ENCODE measurements at regions not wholly inside any gene's neighbourhood (a gene's known extent, or its start where the extent isn't known, plus 50 kb on each side); places are given as distances from the start of the nearest gene placed in this dataset.

DNA sequence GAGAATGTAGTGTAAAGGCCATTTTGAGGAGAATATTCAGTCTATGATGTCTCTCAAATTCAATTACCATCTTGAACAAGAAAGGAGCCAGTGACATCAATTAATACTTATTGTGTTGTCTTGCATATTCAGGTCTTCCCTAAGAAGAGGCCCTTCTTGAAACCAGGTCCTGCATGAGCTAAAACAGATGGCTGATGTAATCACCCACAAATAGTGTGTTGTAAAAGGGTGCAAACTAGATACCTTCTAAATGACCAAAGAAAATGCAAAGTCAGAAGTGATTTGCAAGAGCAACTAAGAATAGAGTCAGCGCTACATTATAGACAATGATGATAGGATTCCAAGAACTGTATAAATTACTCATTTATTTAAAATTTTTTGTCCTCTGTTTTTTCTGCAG lies 97.0 kb downstream of the BTBD3 start:
- TF ChIP-seq, protein P1, sequence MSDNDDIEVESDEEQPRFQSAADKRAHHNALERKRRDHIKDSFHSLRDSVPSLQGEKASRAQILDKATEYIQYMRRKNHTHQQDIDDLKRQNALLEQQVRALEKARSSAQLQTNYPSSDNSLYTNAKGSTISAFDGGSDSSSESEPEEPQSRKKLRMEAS (IDR thresholded peaks at IDR 0.05): no peak
- TF ChIP-seq ZBTB7A (IDR thresholded peaks at IDR 0.05; ENCODE audit: low read depth): no peak
- TF ChIP-seq RAD21 (IDR thresholded peaks at IDR 0.05; ENCODE audit: low read depth): no peak
- TF ChIP-seq NFIC (IDR thresholded peaks at IDR 0.05): no peak

Measured in Ishikawa (cell line).